Left renal pelvis (tissue), 4 donors: ENCODE measurements at regions not wholly inside any gene's neighbourhood (a gene's known extent, or its start where the extent isn't known, plus 50 kb on each side); places are given as distances from the start of the nearest gene placed in this dataset.
"Not testable (repeated sequence)": the region's sequence is repeated elsewhere in the genome, so short reads cannot be mapped to it uniquely, and the experiment has no call there.

Experiments
- DNase-seq, 4 donors: peaks; one replicate each; pipeline ENCODE4 v3.0.0-alpha.2; 2013; ENCODE audit warnings: low read depth in 4 of 4, low spot score in 3 of 4

GRCh38 chr16:60432472-60432871 is 1603.8 kb downstream of the CDH8 start:
- no peak for DNase-seq

- no peak for DNase-seq
Observed at GRCh38 chr16:60419859-60420258, 1616.4 kb downstream of the CDH8 start.

- no peak for DNase-seq
Observed at GRCh38 chr16:60414613-60415012, 1621.6 kb downstream of the CDH8 start.

- no peak for DNase-seq
Observed at GRCh38 chr16:60413969-60414368, 1622.3 kb downstream of the CDH8 start.

GRCh38 chr16:60407606-60408005 is 1628.6 kb downstream of the CDH8 start:
- DNase-seq = no peak

GRCh38 chr16:60407034-60407433 is 1629.2 kb downstream of the CDH8 start:
- DNase-seq = no peak

GRCh38 chr16:60405286-60405685 is 1631.0 kb downstream of the CDH8 start:
- DNase-seq = no peak

- DNase-seq = no peak
Observed at GRCh38 chr16:60404401-60404800, 1631.8 kb downstream of the CDH8 start.

- DNase-seq = not testable (repeated sequence)
Observed at GRCh38 chr16:60402941-60403340, 1633.3 kb downstream of the CDH8 start.

- DNase-seq = no peak
Observed at GRCh38 chr16:60392380-60392779, 1643.9 kb downstream of the CDH8 start.

- DNase-seq = no peak
Observed at GRCh38 chr16:60371591-60371990, 1637.5 kb upstream of the GOT2 start.

GRCh38 chr16:60367739-60368138 is 1633.6 kb upstream of the GOT2 start:
- DNase-seq = no peak

- DNase-seq = no peak
Observed at GRCh38 chr16:60363566-60363965, 1629.5 kb upstream of the GOT2 start.

GRCh38 chr16:60359866-60360265 is 1625.8 kb upstream of the GOT2 start:
- DNase-seq = not testable (repeated sequence)

- DNase-seq = not testable (repeated sequence)
Observed at GRCh38 chr16:60359412-60359811, 1625.3 kb upstream of the GOT2 start.

GRCh38 chr16:60357876-60358522 is 1623.9 kb upstream of the GOT2 start:
- DNase-seq = not testable (repeated sequence)

- no peak for DNase-seq
Observed at GRCh38 chr16:60346256-60346655, 1612.1 kb upstream of the GOT2 start.

- DNase-seq = no peak
Observed at GRCh38 chr16:60337671-60338070, 1603.6 kb upstream of the GOT2 start.

- no peak for DNase-seq
Observed at GRCh38 chr16:60331168-60331567, 1597.1 kb upstream of the GOT2 start.

GRCh38 chr16:60329108-60329507 is 1595.0 kb upstream of the GOT2 start:
- DNase-seq = no peak

GRCh38 chr16:60328152-60328551 is 1594.0 kb upstream of the GOT2 start:
- no peak for DNase-seq

- no peak for DNase-seq
Observed at GRCh38 chr16:60318486-60318885, 1584.4 kb upstream of the GOT2 start.

GRCh38 chr16:60310846-60311445 is 1576.8 kb upstream of the GOT2 start:
- no peak for DNase-seq
